PC-3 (cell line): ENCODE measurements at regions not wholly inside any gene's neighbourhood (a gene's known extent, or its start where the extent isn't known, plus 50 kb on each side); places are given as distances from the start of the nearest gene placed in this dataset.
A peak's percentile ranks its signal among the peaks of the same experiment; 100 is the strongest.

ENCODE experiments used
- ATAC-seq: fragments of 200-7000 bp; cut with Tn5 transposase; 2 replicates; pipeline ENCODE4 v1.9.1; 2020; ENCODE audit warnings: mild to moderate bottlenecking, moderate library complexity
- BruUV-seq: library from RNA; stranded (reverse); fragments of 400-500 nt; replicated peaks from 2 replicates; lab custom pipeline; 2021; lab: Mats Ljungman, UMichigan
- CTCF ChIA-PET: fragments of 300-600 bp; sonication (Branson Sonifier 250); formaldehyde crosslinking; loops from one replicate; lab custom pipeline; 2022; ENCODE audit warnings: antibody characterized with exemption; lab: Charles Lee
- POLR2A ChIA-PET: fragments of 300-600 bp; sonication (Branson Sonifier 250); formaldehyde crosslinking; loops from one replicate; lab custom pipeline; 2022; ENCODE audit warnings: antibody characterized with exemption; ENCODE audit not compliant: unreplicated experiment; lab: Charles Lee
- DNase-seq: peaks from one replicate; pipeline ENCODE4 v3.0.0-alpha.2; 2015
- H2AFZ ChIP-seq: fragments of 300-600 bp; sonication (generic); 2 replicates; pipeline ENCODE4 v1.6.0; 2016; ENCODE audit warnings: antibody characterized with exemption, low read length
- H3F3A ChIP-seq: fragments of 300-600 bp; sonication (generic); one replicate; pipeline ENCODE4 v1.6.0; 2017; ENCODE audit warnings: antibody characterized with exemption, low read length, control low read depth, mild to moderate bottlenecking; ENCODE audit not compliant: unreplicated experiment
- H3K27ac ChIP-seq: fragments of 300-600 bp; sonication (generic); 2 replicates; pipeline ENCODE4 v1.5.1; 2016; ENCODE audit warnings: mild to moderate bottlenecking, low read length
- H3K27me3 ChIP-seq: fragments of 300-600 bp; sonication (generic); 2 replicates; pipeline ENCODE4 v1.6.1; 2016; ENCODE audit warnings: low read length, mixed read lengths
- H3K36me3 ChIP-seq: fragments of 300-600 bp; sonication (generic); 2 replicates; pipeline ENCODE4 v1.6.1; 2016; ENCODE audit warnings: low read depth, mixed run types, low read length, mixed read lengths
- H3K4me1 ChIP-seq: fragments of 300-600 bp; sonication (generic); 2 replicates; pipeline ENCODE4 v1.5.1; 2016; ENCODE audit warnings: low read length; ENCODE audit not compliant: insufficient read depth
- H3K4me2 ChIP-seq: fragments of 300-600 bp; sonication (generic); 2 replicates; pipeline ENCODE4 v1.6.0; 2016; ENCODE audit warnings: low read length
- H3K4me3 ChIP-seq: fragments of 300-600 bp; sonication (generic); 2 replicates; pipeline ENCODE4 v1.5.1; 2016; ENCODE audit warnings: mild to moderate bottlenecking, low read length, mixed read lengths
- H3K79me2 ChIP-seq: fragments of 300-600 bp; sonication (generic); 2 replicates; pipeline ENCODE4 v1.6.1; 2017; ENCODE audit warnings: low read length, mixed read lengths
- H3K9ac ChIP-seq: fragments of 300-600 bp; sonication (generic); 2 replicates; pipeline ENCODE4 v1.6.0; 2016; ENCODE audit warnings: mild to moderate bottlenecking, low read length
- H3K9me2 ChIP-seq: fragments of 300-600 bp; sonication (generic); replicated peaks from 2 replicates; pipeline ENCODE4 v1.6.1; 2016; ENCODE audit warnings: mixed run types, low read length, mixed read lengths
- H3K9me3 ChIP-seq: fragments of 300-600 bp; sonication (generic); 2 replicates; pipeline ENCODE4 v1.6.1; 2016; ENCODE audit warnings: low read length, mixed read lengths
- H4K20me1 ChIP-seq: fragments of 300-600 bp; sonication (generic); 2 replicates; pipeline ENCODE4 v1.6.1; 2016; ENCODE audit warnings: low read length, mixed read lengths
- EZH2 ChIP-seq: fragments of 300-600 bp; sonication (generic); IDR thresholded peaks from one replicate; pipeline ENCODE4 v1.6.1; 2017; ENCODE audit warnings: antibody characterized with exemption, mild to moderate bottlenecking, low read length; ENCODE audit not compliant: unreplicated experiment
- EZH2phosphoT487 ChIP-seq: fragments of 300-600 bp; sonication (generic); IDR thresholded peaks from 2 replicates; pipeline ENCODE4 v1.6.1; 2018; ENCODE audit warnings: mild to moderate bottlenecking, antibody characterized with exemption, low read length, borderline replicate concordance
- intact Hi-C: fragments of 100-400 bp; cut with micrococcal nuclease; formaldehyde crosslinking; loops from 2 replicates; pipeline ENCODE4 v1.9.0; 2023
- TF ChIP-seq, protein P1 (sequence below): fragments of 300-600 bp; sonication (generic); conservative IDR thresholded peaks from 2 replicates; pipeline ENCODE4 v1.5.1; 2017; ENCODE audit warnings: antibody characterized with exemption, low read depth, mild to moderate bottlenecking, low read length

DNA sequence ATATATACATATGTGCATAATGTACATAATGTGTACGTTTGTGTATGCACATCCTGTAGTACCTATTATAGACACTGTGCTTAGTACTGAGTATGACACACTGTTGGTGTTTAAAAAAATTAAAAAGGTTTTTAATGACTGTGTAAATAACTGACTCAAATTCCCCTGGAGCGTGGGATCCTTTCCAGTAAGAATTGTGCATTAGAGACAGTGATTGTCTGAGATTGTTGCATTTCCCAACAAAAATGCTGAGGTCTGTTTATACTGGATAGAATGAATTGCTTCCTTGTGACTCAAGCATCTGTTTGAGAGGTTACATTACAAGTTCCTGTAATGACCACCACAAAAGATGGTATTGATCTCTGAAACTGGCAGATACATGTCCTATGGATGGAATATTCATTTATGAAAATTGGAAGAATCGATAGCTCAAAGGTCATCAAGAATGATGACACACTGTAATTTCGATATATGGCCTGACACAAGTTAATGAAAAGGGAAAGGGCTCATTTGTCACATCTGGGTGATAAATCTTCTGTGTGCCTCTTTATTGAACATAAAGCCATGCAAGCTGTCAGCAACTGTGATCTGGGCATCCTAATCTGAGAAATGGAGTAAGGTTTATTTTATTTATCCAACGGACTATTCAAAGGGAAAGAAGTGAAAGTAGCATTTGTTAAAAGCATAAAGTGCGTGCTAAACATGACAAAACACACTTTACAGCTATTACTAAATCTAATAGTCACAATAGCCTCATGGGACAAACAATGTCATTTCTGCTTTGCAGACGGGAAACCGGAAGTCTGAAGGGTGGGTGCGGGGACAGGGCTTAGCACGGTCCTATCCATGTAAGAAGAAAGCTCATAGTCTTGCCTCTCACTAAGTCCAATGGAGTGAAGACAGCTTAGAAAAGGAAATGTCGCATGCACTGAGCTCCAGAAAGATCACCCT, 228.8 kb downstream of the CDH11 start:
- ChIA-PET CTCF (no interaction called here), POLR2A (no interaction called here)
- H3K4me1 ChIP-seq = peaks cover 17% of the 10 kb centered on the region
- H3K9me2 ChIP-seq = no peaks in the 10 kb centered on the region
- no peak for TF ChIP-seq EZH2
- TF ChIP-seq EZH2phosphoT487 = no peak
- TF ChIP-seq, protein P1, sequence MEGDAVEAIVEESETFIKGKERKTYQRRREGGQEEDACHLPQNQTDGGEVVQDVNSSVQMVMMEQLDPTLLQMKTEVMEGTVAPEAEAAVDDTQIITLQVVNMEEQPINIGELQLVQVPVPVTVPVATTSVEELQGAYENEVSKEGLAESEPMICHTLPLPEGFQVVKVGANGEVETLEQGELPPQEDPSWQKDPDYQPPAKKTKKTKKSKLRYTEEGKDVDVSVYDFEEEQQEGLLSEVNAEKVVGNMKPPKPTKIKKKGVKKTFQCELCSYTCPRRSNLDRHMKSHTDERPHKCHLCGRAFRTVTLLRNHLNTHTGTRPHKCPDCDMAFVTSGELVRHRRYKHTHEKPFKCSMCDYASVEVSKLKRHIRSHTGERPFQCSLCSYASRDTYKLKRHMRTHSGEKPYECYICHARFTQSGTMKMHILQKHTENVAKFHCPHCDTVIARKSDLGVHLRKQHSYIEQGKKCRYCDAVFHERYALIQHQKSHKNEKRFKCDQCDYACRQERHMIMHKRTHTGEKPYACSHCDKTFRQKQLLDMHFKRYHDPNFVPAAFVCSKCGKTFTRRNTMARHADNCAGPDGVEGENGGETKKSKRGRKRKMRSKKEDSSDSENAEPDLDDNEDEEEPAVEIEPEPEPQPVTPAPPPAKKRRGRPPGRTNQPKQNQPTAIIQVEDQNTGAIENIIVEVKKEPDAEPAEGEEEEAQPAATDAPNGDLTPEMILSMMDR = no peak
- BruUV-seq = no TSS peak
- no peaks in the 10 kb centered on the region for H3K79me2 ChIP-seq
- H4K20me1 ChIP-seq = no peaks in the 10 kb centered on the region
- H3K4me3 ChIP-seq = peak overlapping the region; percentile 48; the same call in 1 of the 2 replicates
- DNase-seq (peak; percentile 68), ATAC-seq (peak; percentile 86)
- peaks cover 32% of the 10 kb centered on the region for H3K27me3 ChIP-seq
- no peaks in the 10 kb centered on the region for H3F3A ChIP-seq
- H3K36me3 ChIP-seq = no peaks in the 10 kb centered on the region
- intact Hi-C loops = no loop called here
- H3K9me3 ChIP-seq = no peaks in the 10 kb centered on the region
- H3K9ac ChIP-seq = peak overlapping the region; percentile 14; the same call in 1 of the 2 replicates
- peak overlapping the region; percentile 69 for H3K4me2 ChIP-seq
- H3K27ac ChIP-seq = peak overlapping the region; percentile 58
- H2AFZ ChIP-seq = no peak overlapping the region

DNA sequence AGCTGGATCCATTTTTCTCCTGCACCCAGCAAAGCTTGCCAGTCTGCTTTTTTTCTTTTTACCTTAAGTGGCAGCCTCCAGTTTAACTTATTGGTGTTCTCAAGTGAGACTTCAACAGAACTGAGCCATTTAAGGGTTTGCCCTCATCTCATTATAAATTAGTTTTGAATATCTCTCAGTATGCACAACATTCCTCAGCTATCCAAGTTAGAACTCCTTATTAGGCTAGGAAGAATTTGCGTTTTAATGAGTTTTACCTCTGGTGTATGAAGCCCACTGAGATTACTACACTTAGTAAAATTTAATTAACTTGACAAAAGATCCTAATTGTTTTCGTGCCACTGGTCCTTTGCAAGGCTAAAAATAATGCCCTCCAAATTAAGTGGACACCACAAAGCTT, 232.4 kb downstream of the CDH11 start:
- BruUV-seq = no TSS peak
- POLR2A ChIA-PET = no interaction called here

More for the DNA sequence above, 232.4 kb downstream of the CDH11 start:
- Histone ChIP-seq H3K27me3 (peaks cover 31% of the 10 kb centered on the region; the same call in 1 of the 2 replicates), H3F3A (no peaks in the 10 kb centered on the region), H4K20me1 (no peaks in the 10 kb centered on the region), H3K36me3 (no peaks in the 10 kb centered on the region), H3K9me3 (no peaks in the 10 kb centered on the region), H2AFZ (no peak overlapping the region), H3K4me3 (no peak overlapping the region), H3K4me2 (no peak overlapping the region), H3K27ac (no peak overlapping the region), H3K9ac (no peak overlapping the region), H3K79me2 (no peaks in the 10 kb centered on the region), H3K4me1 (peaks cover 17% of the 10 kb centered on the region), H3K9me2 (no peaks in the 10 kb centered on the region)
- CTCF ChIA-PET = no interaction called here
- ATAC-seq (no peak), DNase-seq (no peak)
- intact Hi-C loops = no loop called here
- TF ChIP-seq, protein P1 = no peak
- TF ChIP-seq EZH2phosphoT487 (no peak), EZH2 (no peak)
